CD14-positive monocyte (primary cell): ENCODE measurements at regions not wholly inside any gene's neighbourhood (a gene's known extent, or its start where the extent isn't known, plus 50 kb on each side); places are given as distances from the start of the nearest gene placed in this dataset.

Experiments used
- DNase-seq, 3 donors: peaks; one replicate each; pipeline ENCODE4 v3.0.0-alpha.2; 2011 to 2022
- H2AFZ ChIP-seq: 2 replicates; pipeline ENCODE4 v1.6.0; 2012; ENCODE audit warnings: mild to moderate bottlenecking, low read depth, low read length, inconsistent platforms; ENCODE audit not compliant: insufficient read depth, poor library complexity, severe bottlenecking
- H3K27ac ChIP-seq, 2 donors: 1 replicate in 1 of 2; 2 replicates in 1 of 2; pipeline ENCODE4 v1.5.1; 2012 to 2013; ENCODE audit warnings: low read length in 2 of 2, control low read depth in 1 of 2, inconsistent platforms in 1 of 2, low read depth in 1 of 2, mild to moderate bottlenecking in 1 of 2
- H3K27me3 ChIP-seq, 2 donors: one replicate each; pipeline versions ENCODE4 v1.6.0 to v1.6.1; 2011 to 2013; ENCODE audit warnings: low read length in 2 of 2; ENCODE audit not compliant: control insufficient read depth in 2 of 2, insufficient read depth in 2 of 2
- H3K36me3 ChIP-seq, 2 donors: replicated peaks in 1 of 2; 1 replicate in 1 of 2; 2 replicates in 1 of 2; pipeline versions ENCODE4 v1.5.1 to v1.6.1; 2012 to 2013; ENCODE audit warnings: low read length in 2 of 2, control low read depth in 1 of 2, inconsistent platforms in 1 of 2, mild to moderate bottlenecking in 1 of 2; ENCODE audit not compliant: insufficient read depth in 2 of 2, control insufficient read depth in 1 of 2
- H3K4me1 ChIP-seq, 2 donors: 1 replicate in 1 of 2; 2 replicates in 1 of 2; pipeline versions ENCODE4 v1.5.1 to v1.6.1; 2012 to 2013; ENCODE audit warnings: low read length in 2 of 2, control low read depth in 1 of 2, inconsistent platforms in 1 of 2, mild to moderate bottlenecking in 1 of 2, moderate library complexity in 1 of 2; ENCODE audit not compliant: insufficient read depth in 2 of 2, control insufficient read depth in 1 of 2
- H3K4me2 ChIP-seq: replicated peaks from 2 replicates; pipeline ENCODE3; 2012; ENCODE audit warnings: low read length, moderate library complexity, mild to moderate bottlenecking; ENCODE audit not compliant: poor library complexity, severe bottlenecking; ENCODE audit errors: extremely low read depth
- H3K4me3 ChIP-seq, 3 experiments: fragments of 200-600 bp in 1 of 3; sonication (generic) in 1 of 3; replicated peaks in 1 of 3; 1 replicate in 2 of 3; 2 replicates in 1 of 3; pipeline ENCODE4 v1.5.1; 2011 to 2013; ENCODE audit warnings: low read length in 3 of 3, mild to moderate bottlenecking in 3 of 3, control low read depth in 2 of 3, low read depth in 2 of 3, inconsistent platforms in 1 of 3, moderate library complexity in 1 of 3
- H3K79me2 ChIP-seq: 2 replicates; pipeline ENCODE4 v1.6.0; 2012; ENCODE audit warnings: mild to moderate bottlenecking, control low read depth, inconsistent platforms, low read length, moderate library complexity; ENCODE audit not compliant: insufficient read depth
- H3K9ac ChIP-seq: 2 replicates; pipeline ENCODE4 v1.6.0; 2017; ENCODE audit warnings: low read length, mild to moderate bottlenecking; ENCODE audit not compliant: insufficient read depth, poor library complexity, severe bottlenecking
- H3K9me3 ChIP-seq, 2 donors: replicated peaks in 1 of 2; 1 replicate in 1 of 2; 2 replicates in 1 of 2; pipeline versions ENCODE4 v1.5.1 to v1.6.1; 2012 to 2013; ENCODE audit warnings: low read length in 2 of 2, control low read depth in 1 of 2; ENCODE audit not compliant: control insufficient read depth in 1 of 2, insufficient read depth in 1 of 2
- H4K20me1 ChIP-seq: 2 replicates; pipeline ENCODE4 v1.6.0; 2012; ENCODE audit warnings: mild to moderate bottlenecking, low read length, control low read depth, moderate library complexity; ENCODE audit not compliant: insufficient read depth
- H3K27ac Mint-ChIP-seq, 7 donors: one replicate each; pipeline ENCODE4 v1.8.0; 2020; ENCODE audit warnings: mild to moderate bottlenecking in 7 of 7, mixed read lengths in 7 of 7, moderate library complexity in 6 of 7, inconsistent platforms in 2 of 7
- H3K27me3 Mint-ChIP-seq, 3 donors: one replicate each; pipeline ENCODE4 v1.8.0; 2021 to 2022; ENCODE audit warnings: low read depth in 3 of 3, mild to moderate bottlenecking in 3 of 3, mixed read lengths in 3 of 3, moderate library complexity in 3 of 3, inconsistent platforms in 1 of 3
- H3K36me3 Mint-ChIP-seq, 2 donors: one replicate each; pipeline ENCODE4 v1.8.0; 2020; ENCODE audit warnings: mixed read lengths in 2 of 2, inconsistent platforms in 1 of 2, mild to moderate bottlenecking in 1 of 2
- H3K4me1 Mint-ChIP-seq: one replicate; pipeline ENCODE4 v1.8.0; 2020; ENCODE audit warnings: mild to moderate bottlenecking, mixed read lengths
- H3K4me3 Mint-ChIP-seq, 2 donors: one replicate each; pipeline ENCODE4 v1.8.0; 2020; ENCODE audit warnings: mild to moderate bottlenecking in 2 of 2, mixed read lengths in 2 of 2, moderate library complexity in 1 of 2
- H3K9me3 Mint-ChIP-seq, 7 donors: one replicate each; pipeline ENCODE4 v1.8.0; 2020 to 2022; ENCODE audit warnings: mixed read lengths in 7 of 7, mild to moderate bottlenecking in 6 of 7, moderate library complexity in 6 of 7, inconsistent platforms in 2 of 7
- WGBS: methylation state at CpG from one replicate; pipeline ENCODE4 v1.1.5; 2013; ENCODE audit warnings: missing lambda C conversion rate; ENCODE audit not compliant: insufficient coverage; 5-methylcytosine and 5-hydroxymethylcytosine counted together
- intact Hi-C, 2 donors: fragments of 100-400 bp; cut with micrococcal nuclease; formaldehyde crosslinking; loops; one replicate each; pipeline versions ENCODE4 v1.15.0 to v1.15.1; 2023
- TF ChIP-seq, protein P1 (sequence below): fragments of 200-600 bp; IDR thresholded peaks from one replicate; pipeline ENCODE4 v1.8.0; 2022; ENCODE audit warnings: antibody characterized with exemption, mild to moderate bottlenecking

DNA sequence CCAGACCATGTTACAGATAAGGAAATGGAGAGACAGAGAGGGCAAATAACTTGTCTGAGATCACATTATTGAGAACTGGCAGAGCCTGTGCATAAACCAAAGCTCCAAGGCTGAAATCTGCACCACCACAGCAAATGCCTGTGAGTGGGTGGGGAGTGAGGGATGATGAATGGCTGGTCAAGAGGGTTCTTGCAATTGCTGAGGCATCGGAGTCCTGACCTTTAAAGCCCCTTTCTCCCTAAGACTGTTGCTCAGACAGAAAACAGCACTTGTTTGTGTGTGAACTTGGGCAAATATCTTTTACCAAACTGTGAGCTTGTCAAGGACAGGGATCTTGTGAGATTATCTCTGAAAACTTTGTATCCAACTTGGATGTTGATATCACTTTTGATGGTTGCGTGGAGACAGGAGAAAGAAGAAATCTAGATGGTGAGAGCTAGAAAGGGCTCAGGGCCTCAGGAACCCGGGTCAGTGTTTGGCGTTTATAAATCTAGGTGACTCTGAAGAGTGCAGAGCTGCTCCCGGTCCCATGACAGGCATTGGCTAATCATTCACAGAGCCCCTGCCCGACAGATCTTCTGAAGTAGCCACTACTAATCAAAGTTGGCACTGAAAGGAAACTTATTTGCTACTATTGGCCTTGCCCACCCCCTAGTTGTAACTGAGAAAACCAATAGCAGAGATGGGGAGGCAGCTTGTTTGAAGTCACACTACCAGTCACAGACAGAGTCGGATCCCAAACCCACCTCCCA is 122.3 kb downstream of the FOXD2 start:
- no peak overlapping the region for H3K4me2 ChIP-seq
- no peak overlapping the region for H3K27ac ChIP-seq
- 72% methylated on average over 5 of the region's 7 CpGs for WGBS
- TF ChIP-seq, protein P1, sequence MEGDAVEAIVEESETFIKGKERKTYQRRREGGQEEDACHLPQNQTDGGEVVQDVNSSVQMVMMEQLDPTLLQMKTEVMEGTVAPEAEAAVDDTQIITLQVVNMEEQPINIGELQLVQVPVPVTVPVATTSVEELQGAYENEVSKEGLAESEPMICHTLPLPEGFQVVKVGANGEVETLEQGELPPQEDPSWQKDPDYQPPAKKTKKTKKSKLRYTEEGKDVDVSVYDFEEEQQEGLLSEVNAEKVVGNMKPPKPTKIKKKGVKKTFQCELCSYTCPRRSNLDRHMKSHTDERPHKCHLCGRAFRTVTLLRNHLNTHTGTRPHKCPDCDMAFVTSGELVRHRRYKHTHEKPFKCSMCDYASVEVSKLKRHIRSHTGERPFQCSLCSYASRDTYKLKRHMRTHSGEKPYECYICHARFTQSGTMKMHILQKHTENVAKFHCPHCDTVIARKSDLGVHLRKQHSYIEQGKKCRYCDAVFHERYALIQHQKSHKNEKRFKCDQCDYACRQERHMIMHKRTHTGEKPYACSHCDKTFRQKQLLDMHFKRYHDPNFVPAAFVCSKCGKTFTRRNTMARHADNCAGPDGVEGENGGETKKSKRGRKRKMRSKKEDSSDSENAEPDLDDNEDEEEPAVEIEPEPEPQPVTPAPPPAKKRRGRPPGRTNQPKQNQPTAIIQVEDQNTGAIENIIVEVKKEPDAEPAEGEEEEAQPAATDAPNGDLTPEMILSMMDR: no peak
- no peak for DNase-seq
- no peaks in the 10 kb centered on the region for H3K9me3 ChIP-seq
- Mint-ChIP-seq H3K27me3 (peaks cover 3 to 12% (median 9%) of the 10 kb centered on the region in 3 donors), H3K4me3 (no peak overlapping the region), H3K4me1 (peaks cover 2% of the 10 kb centered on the region), H3K36me3 (no peaks in the 10 kb centered on the region), H3K27ac (no peak overlapping the region), H3K9me3 (peaks cover 0 to 1% (median 0%) of the 10 kb centered on the region in 7 donors)
- H3K9ac ChIP-seq: no peak overlapping the region
- H3K36me3 ChIP-seq: no peaks in the 10 kb centered on the region
- no peaks in the 10 kb centered on the region for H3K79me2 ChIP-seq
- H4K20me1 ChIP-seq: no peaks in the 10 kb centered on the region
- no peaks in the 10 kb centered on the region for H3K4me1 ChIP-seq
- H3K4me3 ChIP-seq: no peak overlapping the region
- H2AFZ ChIP-seq: no peak overlapping the region
- H3K27me3 ChIP-seq: no peaks in the 10 kb centered on the region
- intact Hi-C loops: no loop called here

DNA sequence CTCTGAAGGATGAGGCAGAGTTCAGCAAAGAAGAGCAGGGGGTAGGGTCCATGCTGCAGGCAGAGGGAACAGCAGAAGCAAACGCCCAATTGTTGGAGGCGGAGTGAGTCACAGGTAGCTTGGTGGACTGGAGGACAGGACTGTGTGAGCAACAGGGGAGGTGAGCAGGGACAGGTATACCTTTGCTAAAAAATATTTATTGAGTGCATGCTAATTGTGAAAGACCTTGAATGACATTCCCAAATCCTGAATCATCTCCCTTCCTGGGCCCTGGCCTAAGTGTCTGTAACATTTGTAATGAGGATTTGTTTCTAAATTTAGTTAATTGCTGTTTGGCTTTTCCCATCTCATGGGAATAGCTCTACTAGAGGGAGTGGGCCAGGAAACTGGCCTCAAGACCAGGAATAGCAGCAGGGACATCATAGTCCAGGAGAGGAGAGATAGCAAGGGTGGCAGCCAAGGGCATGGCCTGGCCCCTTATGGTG is 123.7 kb downstream of the FOXD2 start:
- Histone ChIP-seq H4K20me1 (no peaks in the 10 kb centered on the region), H3K9me3 (no peaks in the 10 kb centered on the region), H2AFZ (no peak overlapping the region), H3K4me1 (no peaks in the 10 kb centered on the region), H3K79me2 (no peaks in the 10 kb centered on the region), H3K36me3 (no peaks in the 10 kb centered on the region), H3K4me3 (no peak overlapping the region), H3K27me3 (no peaks in the 10 kb centered on the region), H3K4me2 (no peak overlapping the region), H3K27ac (no peak overlapping the region), H3K9ac (no peak overlapping the region)
- H3K4me3 Mint-ChIP-seq: peak overlapping the region in 1 of 2 donors; percentile 14
- no peaks in the 10 kb centered on the region for H3K36me3 Mint-ChIP-seq
- peak overlapping the region in 1 of 7 donors; percentile 70 for H3K27ac Mint-ChIP-seq
- peaks cover 0 to 1% (median 0%) of the 10 kb centered on the region in 7 donors for H3K9me3 Mint-ChIP-seq
- TF ChIP-seq, protein P1: no peak
- peaks cover 2% of the 10 kb centered on the region for H3K4me1 Mint-ChIP-seq
- no peak for DNase-seq
- intact Hi-C loops: no loop called here
- peaks cover 1 to 9% (median 5%) of the 10 kb centered on the region in 3 donors for H3K27me3 Mint-ChIP-seq
- 100% methylated on average over 2 of the region's 2 CpGs for WGBS
